GM12873 (cell line): ENCODE measurements at regions not wholly inside any gene's neighbourhood (a gene's known extent, or its start where the extent isn't known, plus 50 kb on each side); places are given as distances from the start of the nearest gene placed in this dataset.

Source experiments
- TF ChIP-seq, protein P1 (sequence below): IDR thresholded peaks from 2 replicates; pipeline ENCODE4 v1.5.1; 2012; ENCODE audit warnings: low read depth, mild to moderate bottlenecking, moderate library complexity, low read length, control low read depth; ENCODE audit not compliant: insufficient read depth; ENCODE audit errors: missing control alignments

DNA sequence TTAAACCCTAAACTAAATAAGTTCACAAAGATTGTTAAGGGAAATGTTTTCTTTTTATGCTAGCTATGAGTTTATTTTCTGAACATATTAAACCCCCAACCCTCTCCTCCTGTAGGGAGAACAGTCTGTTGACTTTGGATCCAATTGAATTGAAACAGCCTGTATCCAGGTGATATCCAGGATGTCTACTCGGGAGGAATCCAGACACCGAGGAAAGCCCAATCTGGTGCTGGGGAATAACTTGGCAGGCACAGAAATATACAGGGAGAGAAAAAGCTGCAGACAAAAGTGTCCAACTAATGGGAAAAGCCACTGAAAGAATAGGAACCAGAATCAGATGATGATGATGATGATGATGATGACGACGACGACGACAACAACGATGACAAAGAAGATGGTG, 93.9 kb upstream of the API5 start:
- TF ChIP-seq, protein P1, sequence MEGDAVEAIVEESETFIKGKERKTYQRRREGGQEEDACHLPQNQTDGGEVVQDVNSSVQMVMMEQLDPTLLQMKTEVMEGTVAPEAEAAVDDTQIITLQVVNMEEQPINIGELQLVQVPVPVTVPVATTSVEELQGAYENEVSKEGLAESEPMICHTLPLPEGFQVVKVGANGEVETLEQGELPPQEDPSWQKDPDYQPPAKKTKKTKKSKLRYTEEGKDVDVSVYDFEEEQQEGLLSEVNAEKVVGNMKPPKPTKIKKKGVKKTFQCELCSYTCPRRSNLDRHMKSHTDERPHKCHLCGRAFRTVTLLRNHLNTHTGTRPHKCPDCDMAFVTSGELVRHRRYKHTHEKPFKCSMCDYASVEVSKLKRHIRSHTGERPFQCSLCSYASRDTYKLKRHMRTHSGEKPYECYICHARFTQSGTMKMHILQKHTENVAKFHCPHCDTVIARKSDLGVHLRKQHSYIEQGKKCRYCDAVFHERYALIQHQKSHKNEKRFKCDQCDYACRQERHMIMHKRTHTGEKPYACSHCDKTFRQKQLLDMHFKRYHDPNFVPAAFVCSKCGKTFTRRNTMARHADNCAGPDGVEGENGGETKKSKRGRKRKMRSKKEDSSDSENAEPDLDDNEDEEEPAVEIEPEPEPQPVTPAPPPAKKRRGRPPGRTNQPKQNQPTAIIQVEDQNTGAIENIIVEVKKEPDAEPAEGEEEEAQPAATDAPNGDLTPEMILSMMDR, result no peak

DNA sequence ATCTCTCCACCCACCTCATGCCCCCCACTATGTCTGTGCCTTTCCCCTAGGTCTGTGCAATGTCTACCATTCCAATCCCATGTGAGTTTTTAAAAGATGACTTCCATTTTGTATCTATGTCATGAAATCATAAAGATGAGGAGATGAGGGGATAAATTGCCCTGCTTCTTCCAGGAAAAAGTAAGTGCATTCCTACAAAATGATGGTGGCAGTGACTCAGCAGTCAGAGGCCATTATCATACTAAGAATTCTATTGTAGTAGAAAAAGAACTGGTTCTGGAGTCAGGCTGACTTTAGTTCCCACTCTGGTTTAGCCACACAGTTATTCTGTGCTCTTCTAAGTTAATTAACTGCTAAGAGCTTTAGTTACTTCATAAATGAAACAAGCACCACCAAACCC, 89.6 kb upstream of the API5 start:
- TF ChIP-seq, protein P1, result no peak

DNA sequence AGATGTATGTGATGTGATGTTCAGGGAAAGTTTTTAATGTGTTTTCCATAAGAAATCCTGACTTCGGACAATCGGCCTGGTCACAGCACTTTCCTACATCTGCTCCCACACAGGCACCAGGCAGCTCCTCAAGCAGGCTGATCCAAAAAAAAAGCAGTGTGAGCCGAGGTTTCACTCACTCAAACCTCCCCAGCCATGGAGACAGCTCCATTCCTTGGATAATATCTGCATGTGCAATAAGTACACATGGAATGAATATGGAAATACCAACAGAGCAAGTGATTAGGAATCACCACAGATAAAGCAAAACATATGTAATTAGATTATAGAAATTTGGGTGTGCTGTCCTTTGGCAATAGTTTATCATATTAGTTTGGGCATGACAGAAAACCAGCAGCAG, 88.8 kb upstream of the API5 start:
- TF ChIP-seq, protein P1, result no peak

DNA sequence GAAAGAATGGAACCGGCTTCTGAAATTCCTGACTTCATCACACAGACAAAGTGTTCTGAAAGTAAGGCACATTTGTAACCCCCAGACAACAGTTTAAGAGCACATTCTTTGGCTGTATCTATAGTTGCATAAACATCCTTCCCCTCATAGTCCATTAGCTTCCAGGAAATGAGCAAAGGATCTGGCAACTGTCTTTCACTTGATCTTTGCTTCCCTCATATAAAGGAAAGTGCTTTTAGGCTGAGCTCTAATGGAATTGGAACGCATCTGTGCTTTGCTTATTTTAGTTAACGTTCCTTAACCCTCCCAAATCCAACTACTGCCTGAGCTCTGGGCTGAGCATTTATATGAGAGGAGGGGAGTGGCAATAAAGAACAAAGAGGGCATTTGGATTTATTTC, 76.9 kb upstream of the API5 start:
- TF ChIP-seq, protein P1, result no peak

DNA sequence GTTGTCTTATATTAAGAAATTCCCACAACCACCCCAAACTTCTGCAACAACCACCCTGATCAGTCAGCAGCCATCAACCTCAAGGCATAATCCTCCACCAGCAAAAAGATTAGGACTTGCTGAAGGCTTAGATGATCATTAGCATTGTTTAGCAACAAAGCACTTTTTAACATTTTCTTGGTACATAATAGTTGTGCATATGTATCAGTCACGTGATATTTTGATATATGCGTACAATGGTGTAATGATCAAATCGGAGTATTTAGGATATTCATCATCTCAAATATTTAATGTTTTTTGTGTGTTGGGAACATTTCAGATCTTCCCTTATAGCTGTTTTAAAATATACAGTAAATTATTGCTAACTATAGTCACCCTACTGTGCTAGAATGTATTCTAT, 73.5 kb upstream of the API5 start:
- TF ChIP-seq, protein P1, result no peak

DNA sequence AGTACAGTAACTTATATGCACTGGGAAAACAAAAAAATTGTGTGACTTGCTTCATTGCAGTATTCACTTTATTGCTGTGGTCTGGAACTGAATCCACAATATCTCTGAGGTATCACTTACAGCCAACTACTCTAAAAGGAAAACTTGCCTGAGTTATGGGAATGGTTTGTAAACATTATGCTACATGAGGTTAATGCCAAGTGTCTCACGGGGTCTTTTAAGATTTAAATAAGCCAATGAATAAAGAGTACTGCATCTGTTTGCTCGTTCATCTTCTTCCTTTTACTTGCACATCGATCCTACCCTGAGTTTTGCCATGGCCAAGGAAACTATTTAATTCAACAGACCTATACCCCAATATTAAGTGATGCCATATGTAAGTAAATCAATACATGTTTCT, 72.0 kb upstream of the API5 start:
- TF ChIP-seq, protein P1, result no peak

DNA sequence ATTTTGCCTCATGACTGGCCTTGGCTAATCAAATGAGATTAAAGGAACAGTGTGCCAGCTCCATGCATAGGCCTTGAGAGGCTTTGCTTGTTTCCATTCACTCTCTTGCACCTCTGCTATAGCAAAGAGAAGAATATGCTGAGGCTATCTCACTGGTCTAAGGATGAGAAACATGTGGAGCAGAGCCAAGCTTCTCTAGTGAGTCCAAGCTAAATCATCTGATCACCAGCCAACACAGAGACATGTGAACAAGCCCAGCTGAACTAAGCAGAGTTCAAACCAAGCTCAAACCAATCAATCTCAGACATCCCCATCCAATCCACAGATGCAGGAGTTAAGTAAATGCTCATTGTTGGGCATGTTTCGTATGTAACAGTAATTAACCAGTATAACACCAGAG, 69.4 kb upstream of the API5 start:
- TF ChIP-seq, protein P1, result no peak
